HG03108 (cell line): ENCODE measurements at regions not wholly inside any gene's neighbourhood (a gene's known extent, or its start where the extent isn't known, plus 50 kb on each side); places are given as distances from the start of the nearest gene placed in this dataset.

Source experiments
- ATAC-seq: cut with Tn5 transposase; IDR thresholded peaks from one replicate; pipeline ENCODE4 v1.9.1; 2021; ENCODE audit warnings: moderate library complexity; ENCODE audit not compliant: unreplicated experiment

DNA sequence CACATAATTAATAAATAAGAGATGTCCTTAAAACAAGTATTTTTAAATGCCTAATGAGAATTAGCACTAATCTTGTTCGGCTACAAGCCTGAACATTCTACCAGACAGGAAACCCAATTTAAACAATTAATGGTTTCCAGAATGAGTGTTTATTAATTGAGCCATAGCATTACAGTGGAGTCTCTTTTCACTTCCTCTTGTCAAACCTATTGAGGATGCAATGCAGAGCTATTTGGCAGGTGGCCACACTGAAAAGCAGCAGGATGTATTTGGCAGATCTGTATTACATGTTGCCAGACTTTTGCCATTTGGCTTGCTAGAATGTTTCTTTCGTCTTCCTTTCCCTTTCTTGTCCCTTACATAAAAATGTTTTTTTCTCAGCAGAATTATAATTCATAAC, 475.2 kb upstream of the MARCKS start:
- peak; percentile 85 for ATAC-seq

DNA sequence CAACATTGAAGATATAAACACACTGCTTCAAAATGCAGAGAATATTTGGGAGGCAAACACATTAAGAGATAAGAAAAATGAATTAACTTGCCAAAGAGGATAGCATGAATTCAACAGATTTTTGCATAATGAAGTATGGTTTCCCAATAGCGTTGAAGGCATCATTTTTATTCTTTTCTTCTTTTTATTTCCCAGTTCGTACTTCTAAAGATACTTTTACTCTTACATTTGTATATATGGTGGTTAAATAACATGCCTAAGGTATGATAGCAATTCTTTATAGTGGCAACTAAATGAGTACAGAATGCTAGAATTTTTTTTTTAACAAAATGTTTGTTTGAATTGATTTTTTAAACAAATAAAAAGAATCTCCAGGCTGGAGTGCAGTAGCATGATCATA, 473.4 kb upstream of the MARCKS start:
- ATAC-seq = no peak

GRCh38 chr6:113385020-113385431, 472.1 kb upstream of the MARCKS start:
- ATAC-seq = no peak

DNA sequence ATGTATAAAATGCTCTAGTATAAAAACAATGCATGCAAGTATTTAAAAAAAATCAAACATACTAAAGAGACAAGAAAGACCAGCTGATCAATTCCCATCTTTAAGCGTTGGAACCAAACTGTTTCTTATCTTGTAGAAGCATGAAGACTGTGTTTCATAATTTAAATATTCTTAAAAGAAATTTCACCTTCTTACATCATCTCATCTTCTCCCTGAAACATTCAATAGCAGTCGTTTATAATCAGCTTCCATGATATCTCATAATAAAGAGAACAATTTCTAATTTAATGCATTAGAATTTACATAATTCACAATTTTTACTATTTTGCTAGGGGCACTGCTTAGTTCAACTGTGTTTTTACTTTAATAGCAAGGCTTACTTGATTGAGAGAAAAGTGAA, 468.1 kb upstream of the MARCKS start:
- ATAC-seq = no peak

GRCh38 chr6:113392551-113393055, 464.5 kb upstream of the MARCKS start:
- ATAC-seq = no peak

DNA sequence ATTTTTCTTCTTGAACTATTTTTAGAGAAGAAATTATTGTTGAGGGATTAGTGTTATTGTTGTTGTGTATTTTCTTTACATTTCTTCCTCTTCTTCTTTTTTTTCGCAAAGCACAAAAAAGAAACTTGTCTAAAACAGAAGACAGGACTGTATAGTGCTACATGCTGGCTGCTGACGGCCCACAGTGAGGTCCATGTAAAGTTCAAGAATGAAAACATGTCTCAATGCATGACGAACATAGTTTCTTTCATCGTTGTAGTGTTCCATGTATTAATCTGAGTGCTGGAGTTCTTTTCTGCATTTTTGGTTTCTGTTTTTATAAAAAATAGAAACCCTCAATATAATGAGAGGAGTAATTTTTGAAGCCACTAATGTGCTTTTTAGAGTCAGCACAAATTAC, 462.9 kb upstream of the MARCKS start:
- no peak for ATAC-seq

DNA sequence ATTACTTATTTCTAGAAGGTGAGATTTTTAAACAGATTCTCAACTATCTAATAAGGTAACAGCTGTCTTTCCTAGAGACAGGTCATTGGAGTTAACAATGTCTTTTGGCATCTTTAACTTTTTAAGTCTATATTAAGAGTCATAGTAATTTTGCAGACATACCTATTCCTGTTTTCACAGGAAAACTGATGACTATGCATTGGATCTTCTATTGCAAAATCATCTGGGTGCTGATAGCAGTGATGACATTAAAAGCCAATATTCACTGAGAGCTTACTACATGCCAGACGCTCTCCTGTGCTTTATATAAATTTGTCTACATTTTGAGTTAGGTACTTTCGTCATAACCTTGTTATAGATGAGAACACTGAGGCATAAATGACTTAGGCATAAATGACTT, 462.4 kb upstream of the MARCKS start:
- no peak for ATAC-seq

GRCh38 chr6:113396730-113397129, 460.4 kb upstream of the MARCKS start:
- ATAC-seq = no peak

GRCh38 chr6:113397236-113397635, 459.9 kb upstream of the MARCKS start:
- ATAC-seq = no peak

DNA sequence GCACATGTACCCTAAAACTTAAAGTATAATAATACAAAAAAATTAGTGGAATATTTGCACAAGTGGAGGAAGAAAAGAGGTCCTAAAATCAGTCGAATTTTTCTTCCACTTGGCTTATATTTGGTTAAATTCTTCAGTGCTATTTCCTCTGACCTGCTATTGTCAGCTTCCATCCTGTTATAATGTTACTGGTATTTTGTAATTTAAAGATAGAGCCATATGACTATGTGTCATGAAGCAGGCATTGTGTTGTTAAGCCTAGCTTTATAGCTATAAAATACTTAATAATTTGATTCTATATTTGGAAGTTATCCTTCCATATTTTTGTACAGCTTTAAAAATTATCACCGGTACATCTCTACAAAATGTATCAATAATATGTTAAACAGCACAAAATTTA, 455.9 kb upstream of the MARCKS start:
- ATAC-seq = no peak

DNA sequence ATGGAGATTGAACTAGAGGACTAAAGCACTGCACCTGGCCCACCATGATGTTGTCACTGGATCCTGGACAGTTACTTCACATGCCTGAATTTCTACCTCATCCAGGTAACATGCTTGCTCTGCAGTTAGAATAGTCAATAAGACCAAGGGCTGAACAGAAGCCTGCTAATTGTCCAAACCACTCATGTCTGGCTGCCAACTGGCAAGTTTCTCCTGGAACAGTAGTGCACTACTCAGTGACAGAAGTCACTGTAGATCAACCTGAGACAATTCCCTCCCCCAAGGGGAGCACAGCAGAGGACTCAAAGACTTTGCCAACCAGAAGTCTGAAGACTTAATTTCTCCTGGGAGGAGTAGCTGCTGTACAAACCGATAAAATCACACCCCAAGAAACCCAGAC, 454.6 kb upstream of the MARCKS start:
- ATAC-seq = no peak

DNA sequence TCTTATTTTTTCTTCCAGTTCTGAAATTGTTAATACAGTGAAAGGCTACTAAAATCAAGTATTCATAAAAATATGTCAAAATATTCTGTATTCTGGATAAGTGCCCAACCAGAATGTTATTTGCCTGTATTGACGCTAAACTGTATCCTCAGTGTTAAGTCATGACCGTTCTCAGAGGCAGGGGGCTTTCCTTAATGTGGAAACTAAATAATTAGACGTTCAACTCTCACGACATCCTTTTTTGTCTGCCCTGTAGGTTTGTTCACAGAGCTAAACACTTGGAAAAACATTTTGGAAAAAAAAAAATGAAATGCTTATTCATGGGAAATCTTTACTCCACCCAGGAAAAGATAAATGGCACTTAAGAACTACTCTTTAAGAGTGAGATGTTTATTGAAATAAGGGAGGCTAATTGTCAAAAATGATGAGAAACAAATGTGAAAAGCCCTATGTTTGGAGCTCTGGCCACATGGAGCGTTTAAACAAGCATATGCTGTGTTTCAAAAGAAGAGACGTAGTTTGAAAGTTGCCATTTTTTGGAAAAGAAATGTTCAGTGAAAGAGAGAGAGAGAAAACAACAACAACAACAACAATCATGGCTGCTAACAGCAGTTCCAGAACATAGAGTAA, 453.1 kb upstream of the MARCKS start:
- ATAC-seq = no peak

GRCh38 chr6:113405326-113406047, 451.7 kb upstream of the MARCKS start:
- no peak for ATAC-seq

DNA sequence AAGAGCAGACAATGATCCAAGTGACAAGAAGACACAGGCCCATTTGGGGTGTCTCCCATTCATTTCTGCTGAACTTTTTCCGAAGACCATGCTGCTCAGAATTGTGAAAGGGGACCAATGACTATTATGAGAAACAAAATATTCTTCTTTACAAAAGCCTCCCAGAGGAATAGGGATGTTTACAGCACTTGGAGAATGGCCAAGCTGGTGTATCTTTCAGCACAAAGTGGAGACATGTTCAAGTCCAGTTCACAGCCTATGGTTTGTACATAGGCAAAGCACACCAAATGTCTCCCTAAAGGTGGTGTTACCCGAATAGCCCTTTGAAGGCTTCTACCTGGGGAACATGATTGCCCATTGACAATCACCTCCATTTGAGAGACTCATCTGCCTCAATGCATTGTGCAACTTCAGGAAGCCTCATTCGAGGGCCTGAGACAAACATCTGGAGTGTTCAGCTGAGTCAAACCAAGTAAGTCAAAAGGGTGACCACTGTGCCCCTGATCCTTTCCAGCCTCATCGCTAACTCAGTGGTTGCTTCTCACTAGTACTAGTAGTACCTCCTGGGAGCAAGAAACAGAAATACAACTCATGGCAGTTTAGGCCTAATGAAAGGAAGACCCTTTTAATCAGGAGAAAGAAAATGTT, 451.0 kb upstream of the MARCKS start:
- ATAC-seq = no peak

GRCh38 chr6:113411011-113411410, 446.1 kb upstream of the MARCKS start:
- no peak for ATAC-seq

GRCh38 chr6:113412589-113413357, 444.4 kb upstream of the MARCKS start:
- ATAC-seq = no peak

DNA sequence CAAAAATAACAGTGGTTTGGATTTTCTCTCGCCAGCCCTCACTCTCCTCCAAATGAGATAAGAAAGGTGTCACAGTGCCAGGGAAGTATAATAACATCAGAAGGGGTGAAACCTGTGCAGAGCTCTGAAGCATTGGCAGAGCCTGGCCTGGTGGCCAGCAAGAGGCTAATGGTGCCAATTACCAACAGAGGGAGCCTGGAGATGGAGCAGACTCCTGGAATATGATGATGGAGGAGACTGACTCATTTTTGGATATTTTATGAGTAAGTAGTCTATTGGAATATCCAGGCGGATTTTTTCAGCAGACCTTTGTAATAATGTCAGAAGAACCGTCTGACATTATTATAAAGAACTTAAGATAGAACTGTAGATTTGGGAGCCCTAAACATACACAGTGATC, 442.6 kb upstream of the MARCKS start:
- no peak for ATAC-seq

DNA sequence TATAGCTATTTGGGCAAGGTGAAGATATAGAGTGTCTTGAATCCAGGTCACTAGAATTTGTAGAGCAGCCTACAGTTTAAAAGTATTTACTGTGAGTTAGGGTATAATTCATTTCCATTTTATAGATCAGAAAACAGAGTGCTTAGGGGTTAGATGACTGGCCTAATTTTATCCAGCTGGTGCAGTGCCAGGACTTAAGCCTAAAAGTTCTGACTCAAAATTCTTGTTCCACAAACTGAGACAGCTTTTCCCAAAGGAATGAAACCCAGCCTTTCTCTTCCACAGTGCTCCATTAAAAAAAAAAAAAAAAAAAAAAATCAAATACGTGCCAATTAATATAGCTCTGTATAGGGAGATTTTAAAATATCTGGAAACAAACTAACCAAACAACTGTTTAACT, 441.0 kb upstream of the MARCKS start:
- ATAC-seq = no peak

GRCh38 chr6:113420290-113420689, 436.9 kb upstream of the MARCKS start:
- no peak for ATAC-seq

- no peak for ATAC-seq
Measured at GRCh38 chr6:113421997-113422396, 435.1 kb upstream of the MARCKS start.

DNA sequence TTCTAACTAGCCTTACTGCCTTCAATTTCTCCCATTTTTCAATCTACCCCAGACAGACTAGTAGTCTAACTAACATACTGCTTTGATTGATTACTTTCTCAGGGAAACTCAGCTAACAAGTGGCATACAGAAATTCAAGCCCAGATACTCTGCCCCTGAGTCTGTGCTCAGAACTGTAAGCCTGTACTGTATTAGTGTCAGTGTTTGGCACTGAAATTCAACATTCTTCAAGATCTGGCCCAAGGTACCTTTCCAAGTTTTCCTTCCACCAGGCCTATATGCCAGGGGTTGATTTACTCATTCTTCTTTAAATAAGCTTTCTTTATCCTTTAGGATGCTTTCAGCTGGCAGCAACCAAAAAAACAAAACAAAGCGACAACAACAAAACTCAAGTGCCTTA, 433.2 kb upstream of the MARCKS start:
- ATAC-seq = no peak
